AG04450 (cell line): ENCODE measurements at regions not wholly inside any gene's neighbourhood (a gene's known extent, or its start where the extent isn't known, plus 50 kb on each side); places are given as distances from the start of the nearest gene placed in this dataset.

Source experiments
- CTCF ChIA-PET: fragments of 300-600, 350-600 bp; formaldehyde crosslinking; extraction: SDS; loops from one replicate; lab custom pipeline; 2022; ENCODE audit warnings: antibody characterized with exemption, inconsistent platforms; lab: Charles Lee
- POLR2A ChIA-PET: fragments of 350-600 bp; formaldehyde crosslinking; extraction: SDS; loops from one replicate; lab custom pipeline; 2021; ENCODE audit warnings: antibody characterized with exemption, inconsistent platforms; lab: Yijun Ruan, JAX
- DNase-seq: peaks from one replicate; pipeline ENCODE4 v3.0.0-alpha.2; 2011; ENCODE audit warnings: low read depth, low spot score
- H3K27ac ChIP-seq: one replicate; pipeline ENCODE4 v1.5.1; 2012; ENCODE audit warnings: low read depth, low read length, control low read depth
- H3K27me3 ChIP-seq: one replicate; pipeline ENCODE4 v1.6.0; 2012; ENCODE audit warnings: low read length; ENCODE audit not compliant: control insufficient read depth, insufficient read depth
- H3K4me3 ChIP-seq: 2 replicates; pipeline ENCODE4 v1.5.1; 2011; ENCODE audit warnings: mild to moderate bottlenecking, low read depth, low read length, control low read depth
- H3K9me3 ChIP-seq: 2 replicates; pipeline ENCODE4 v1.5.1; 2012; ENCODE audit warnings: low read length; ENCODE audit not compliant: control insufficient read depth, insufficient read depth
- TF ChIP-seq, protein P1 (sequence below): IDR thresholded peaks from 2 replicates; pipeline ENCODE4 v1.5.1; 2011; ENCODE audit warnings: low read depth, low read length, control low read depth, inconsistent platforms

DNA sequence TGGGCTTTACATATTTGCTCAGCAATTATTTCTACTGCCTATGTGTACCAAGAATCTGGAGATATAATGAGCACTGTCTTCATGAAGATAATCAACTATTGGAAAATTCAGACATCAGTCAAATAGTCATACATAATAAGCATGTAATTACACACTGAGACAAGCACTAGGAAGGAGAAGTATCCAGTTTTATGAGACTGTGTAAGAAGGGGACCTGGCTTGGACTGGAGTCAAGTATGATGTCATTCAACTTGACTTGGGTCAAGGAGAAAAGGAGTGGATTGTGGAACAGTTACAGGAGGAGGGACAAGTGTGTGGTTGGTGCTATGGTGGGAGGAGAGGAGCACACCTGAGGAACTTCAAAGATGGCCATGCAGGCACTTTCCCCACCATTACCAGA, 419.8 kb upstream of the TRIB2 start:
- DNase-seq = no peak
- POLR2A ChIA-PET = no interaction called here
- no peaks in the 10 kb centered on the region for H3K27me3 ChIP-seq
- TF ChIP-seq, protein P1, sequence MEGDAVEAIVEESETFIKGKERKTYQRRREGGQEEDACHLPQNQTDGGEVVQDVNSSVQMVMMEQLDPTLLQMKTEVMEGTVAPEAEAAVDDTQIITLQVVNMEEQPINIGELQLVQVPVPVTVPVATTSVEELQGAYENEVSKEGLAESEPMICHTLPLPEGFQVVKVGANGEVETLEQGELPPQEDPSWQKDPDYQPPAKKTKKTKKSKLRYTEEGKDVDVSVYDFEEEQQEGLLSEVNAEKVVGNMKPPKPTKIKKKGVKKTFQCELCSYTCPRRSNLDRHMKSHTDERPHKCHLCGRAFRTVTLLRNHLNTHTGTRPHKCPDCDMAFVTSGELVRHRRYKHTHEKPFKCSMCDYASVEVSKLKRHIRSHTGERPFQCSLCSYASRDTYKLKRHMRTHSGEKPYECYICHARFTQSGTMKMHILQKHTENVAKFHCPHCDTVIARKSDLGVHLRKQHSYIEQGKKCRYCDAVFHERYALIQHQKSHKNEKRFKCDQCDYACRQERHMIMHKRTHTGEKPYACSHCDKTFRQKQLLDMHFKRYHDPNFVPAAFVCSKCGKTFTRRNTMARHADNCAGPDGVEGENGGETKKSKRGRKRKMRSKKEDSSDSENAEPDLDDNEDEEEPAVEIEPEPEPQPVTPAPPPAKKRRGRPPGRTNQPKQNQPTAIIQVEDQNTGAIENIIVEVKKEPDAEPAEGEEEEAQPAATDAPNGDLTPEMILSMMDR = no peak
- H3K27ac ChIP-seq = no peak overlapping the region
- no peaks in the 10 kb centered on the region; the same call in 1 of the 2 replicates for H3K9me3 ChIP-seq
- CTCF ChIA-PET = no interaction called here
- H3K4me3 ChIP-seq = no peak overlapping the region

DNA sequence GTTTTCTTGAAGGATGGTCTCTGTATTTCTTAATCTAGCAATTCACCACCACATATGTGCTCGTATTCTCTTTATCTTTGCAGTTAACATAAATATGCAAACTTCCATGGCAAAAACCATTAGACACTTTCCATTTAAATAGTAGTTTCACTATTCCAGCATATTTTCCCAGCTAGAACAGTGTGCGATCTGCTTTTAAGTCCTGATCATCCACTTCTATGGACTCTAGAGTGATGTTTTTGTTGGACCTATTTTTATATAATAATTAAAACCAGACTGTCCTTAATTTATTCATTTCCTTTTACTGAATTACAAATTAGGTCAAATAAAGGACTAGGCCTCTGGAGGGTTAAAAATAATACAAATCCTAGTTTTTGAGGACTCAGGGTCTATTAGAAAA, 418.4 kb upstream of the TRIB2 start:
- POLR2A ChIA-PET = no interaction called here
- Histone ChIP-seq H3K4me3 (no peak overlapping the region), H3K9me3 (no peaks in the 10 kb centered on the region; the same call in 1 of the 2 replicates), H3K27me3 (no peaks in the 10 kb centered on the region), H3K27ac (no peak overlapping the region)
- DNase-seq = no peak
- CTCF ChIA-PET = no interaction called here
- TF ChIP-seq, protein P1 = no peak

DNA sequence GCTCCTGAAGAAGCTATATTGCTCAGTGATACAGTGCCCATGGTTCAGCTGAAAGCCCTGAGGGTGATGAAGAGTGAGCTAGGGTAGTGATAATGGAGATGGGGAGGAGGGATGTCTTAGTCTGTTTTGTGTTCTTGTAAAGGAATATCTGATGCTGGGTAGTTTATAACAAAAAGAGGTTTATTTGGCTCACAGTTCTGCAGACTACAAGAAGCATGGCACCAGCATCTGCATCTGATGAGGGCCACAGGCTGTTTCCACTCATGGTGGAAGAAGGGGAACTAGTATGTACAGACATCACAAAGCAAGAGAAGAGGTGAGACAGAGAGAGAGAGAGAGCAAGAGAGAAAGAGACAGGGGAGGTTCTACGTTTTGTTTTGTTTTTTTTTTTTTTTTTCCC, 417.3 kb upstream of the TRIB2 start:
- Histone ChIP-seq H3K27ac (no peak overlapping the region), H3K9me3 (no peaks in the 10 kb centered on the region; the same call in 1 of the 2 replicates), H3K4me3 (no peak overlapping the region), H3K27me3 (no peaks in the 10 kb centered on the region)
- POLR2A ChIA-PET = no interaction called here
- TF ChIP-seq, protein P1 = no peak
- CTCF ChIA-PET = no interaction called here
- DNase-seq = no peak

DNA sequence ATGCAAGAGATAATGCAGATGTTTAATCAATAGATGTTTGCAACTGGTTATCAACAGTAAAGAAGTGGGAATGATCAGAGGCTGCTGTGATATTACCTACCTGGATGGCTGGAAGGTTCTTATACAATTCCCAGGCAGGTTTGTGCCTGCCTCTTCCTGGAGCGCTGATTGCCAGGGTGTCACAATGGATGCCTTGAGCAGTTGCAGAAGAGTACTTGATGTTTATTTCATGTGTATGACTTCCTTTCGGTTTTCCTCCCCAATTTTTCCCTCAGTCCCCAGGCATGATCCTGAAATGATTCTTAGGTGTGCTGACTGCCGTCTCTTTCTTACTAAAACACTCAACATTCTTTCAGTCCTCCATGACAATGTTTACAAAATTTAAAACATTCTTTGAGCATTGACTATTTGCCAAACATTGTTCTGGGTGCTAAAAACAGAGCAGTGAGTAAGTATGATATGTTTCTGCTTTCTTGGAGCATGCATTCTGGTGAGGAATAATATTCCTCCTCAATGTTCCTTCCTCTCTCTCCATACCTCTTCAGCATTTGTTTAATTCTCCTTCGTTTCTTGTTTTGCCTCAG, 416.6 kb upstream of the TRIB2 start:
- DNase-seq = no peak
- TF ChIP-seq, protein P1 = no peak
- no peak overlapping the region for H3K27ac ChIP-seq
- H3K27me3 ChIP-seq = no peaks in the 10 kb centered on the region
- H3K9me3 ChIP-seq = no peaks in the 10 kb centered on the region; the same call in 1 of the 2 replicates
- ChIA-PET CTCF (no interaction called here), POLR2A (no interaction called here)
- no peak overlapping the region for H3K4me3 ChIP-seq

DNA sequence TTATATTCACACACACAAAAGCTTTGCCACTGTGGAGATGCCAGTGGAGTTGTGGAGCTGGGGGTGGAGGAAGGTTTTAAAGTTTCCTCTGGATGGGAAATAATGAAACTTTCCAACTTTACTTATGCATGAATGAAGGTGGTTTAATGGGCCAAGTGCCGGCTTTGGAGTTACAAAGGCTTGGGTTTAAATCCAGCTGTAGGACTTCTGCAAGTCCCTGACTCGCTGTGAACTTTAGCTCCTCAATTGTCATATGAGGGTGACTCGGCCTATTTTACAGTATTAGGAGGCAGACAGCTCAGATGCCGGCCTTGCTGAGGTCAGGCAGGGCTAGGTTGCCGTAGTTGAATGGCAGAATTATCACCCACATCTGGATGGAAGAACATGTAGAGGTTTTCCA, 415.8 kb upstream of the TRIB2 start:
- CTCF ChIA-PET = no interaction called here
- no peak for DNase-seq
- Histone ChIP-seq H3K27ac (no peak overlapping the region), H3K9me3 (no peaks in the 10 kb centered on the region; the same call in 1 of the 2 replicates), H3K27me3 (no peaks in the 10 kb centered on the region), H3K4me3 (no peak overlapping the region)
- POLR2A ChIA-PET = no interaction called here
- TF ChIP-seq, protein P1 = no peak
